Mesodermal cell (in vitro differentiated cells): ENCODE measurements at regions not wholly inside any gene's neighbourhood (a gene's known extent, or its start where the extent isn't known, plus 50 kb on each side); places are given as distances from the start of the nearest gene placed in this dataset.

ENCODE experiments used
- H3K27ac ChIP-seq: 2 replicates; pipeline ENCODE4 v1.7.0; 2013; ENCODE audit warnings: mild to moderate bottlenecking, low read depth, low read length, moderate library complexity; ENCODE audit not compliant: severe bottlenecking
- H3K36me3 ChIP-seq: 2 replicates; pipeline ENCODE4 v1.7.1; 2013; ENCODE audit warnings: mild to moderate bottlenecking, low read length, moderate library complexity; ENCODE audit not compliant: control insufficient read depth, insufficient read depth
- H3K4me1 ChIP-seq: one replicate; pipeline ENCODE4 v1.7.1; 2013; ENCODE audit warnings: mild to moderate bottlenecking, low read length; ENCODE audit not compliant: insufficient read depth, control insufficient read depth, poor library complexity, severe bottlenecking
- H3K4me3 ChIP-seq: 2 replicates; pipeline ENCODE4 v1.7.0; 2013; ENCODE audit warnings: low read length, control low read depth, mild to moderate bottlenecking; ENCODE audit not compliant: insufficient read depth, poor library complexity, severe bottlenecking; ENCODE audit errors: extremely low read depth
- H3K9me3 ChIP-seq: 2 replicates; pipeline ENCODE4 v1.7.1; 2013; ENCODE audit warnings: mild to moderate bottlenecking, low read length, moderate library complexity; ENCODE audit not compliant: control insufficient read depth
- WGBS, 2 experiments: methylation state at CpG; one replicate each; pipeline ENCODE4 v1.1.5; 2013; ENCODE audit warnings: missing lambda C conversion rate in 2 of 2; ENCODE audit not compliant: insufficient coverage in 2 of 2; 5-methylcytosine and 5-hydroxymethylcytosine counted together

- Histone ChIP-seq H3K4me3 (no peak overlapping the region), H3K4me1 (no peaks in the 10 kb centered on the region), H3K9me3 (peaks cover 4% of the 10 kb centered on the region), H3K27ac (no peak overlapping the region), H3K36me3 (no peaks in the 10 kb centered on the region)
- 70% methylated on average over 2 of the region's 2 CpGs; no CpG with 5 or more reads in 1 of the 2 experiments for WGBS, 2 experiments
These were observed 537.3 kb upstream of the TGFBR2 start for GRCh38 chr3:30069056-30069455.

- Histone ChIP-seq H3K36me3 (no peaks in the 10 kb centered on the region), H3K9me3 (peaks cover 6% of the 10 kb centered on the region), H3K27ac (no peak overlapping the region), H3K4me3 (no peak overlapping the region), H3K4me1 (no peaks in the 10 kb centered on the region)
These were observed 533.4 kb upstream of the TGFBR2 start for GRCh38 chr3:30073040-30073439.

- Histone ChIP-seq H3K36me3 (no peaks in the 10 kb centered on the region), H3K27ac (no peak overlapping the region), H3K9me3 (peaks cover 6% of the 10 kb centered on the region), H3K4me3 (no peak overlapping the region), H3K4me1 (no peaks in the 10 kb centered on the region)
- WGBS, 2 experiments, result no CpG with 5 or more reads among the region's 1 CpG
These were observed 532.8 kb upstream of the TGFBR2 start for GRCh38 chr3:30073622-30074021.

GRCh38 chr3:30075514-30075913 lies 530.9 kb upstream of the TGFBR2 start:
- H3K36me3 ChIP-seq, result no peaks in the 10 kb centered on the region

GRCh38 chr3:30076899-30077298 lies 529.5 kb upstream of the TGFBR2 start:
- Histone ChIP-seq H3K4me3 (no peak overlapping the region), H3K27ac (no peak overlapping the region), H3K36me3 (no peaks in the 10 kb centered on the region), H3K4me1 (no peaks in the 10 kb centered on the region), H3K9me3 (peaks cover 6% of the 10 kb centered on the region)

More at GRCh38 chr3:30075514-30075913, 530.9 kb upstream of the TGFBR2 start:
- no peaks in the 10 kb centered on the region for H3K4me1 ChIP-seq
- no peak overlapping the region for H3K4me3 ChIP-seq
- H3K27ac ChIP-seq, result no peak overlapping the region
- WGBS, 2 experiments, result no CpG with 5 or more reads among the region's 2 CpGs
- peaks cover 6% of the 10 kb centered on the region for H3K9me3 ChIP-seq

GRCh38 chr3:30077746-30078145 lies 528.7 kb upstream of the TGFBR2 start:
- Histone ChIP-seq H3K27ac (no peak overlapping the region), H3K9me3 (peaks cover 6% of the 10 kb centered on the region), H3K4me1 (no peaks in the 10 kb centered on the region), H3K36me3 (no peaks in the 10 kb centered on the region), H3K4me3 (no peak overlapping the region)
- no CpG with 5 or more reads among the region's 2 CpGs for WGBS, 2 experiments

- H3K4me3 ChIP-seq, result no peak overlapping the region
- 88 to 92% methylated on average over 1 to 2 of the region's 2 CpGs for whole genome bisulfite sequencing, 2 experiments
- H3K36me3 ChIP-seq, result no peaks in the 10 kb centered on the region
- H3K4me1 ChIP-seq, result peaks cover 4% of the 10 kb centered on the region
- no peak overlapping the region for H3K27ac ChIP-seq
- H3K9me3 ChIP-seq, result peaks cover 6% of the 10 kb centered on the region
These were observed 527.7 kb upstream of the TGFBR2 start for GRCh38 chr3:30078736-30079135.

GRCh38 chr3:30081904-30082303 lies 524.5 kb upstream of the TGFBR2 start:
- 89 to 94% methylated on average over 3 of the region's 3 CpGs for WGBS, 2 experiments
- Histone ChIP-seq H3K4me3 (no peak overlapping the region), H3K27ac (no peak overlapping the region)

GRCh38 chr3:30082652-30083051 lies 523.7 kb upstream of the TGFBR2 start:
- H3K4me1 ChIP-seq, result peaks cover 10% of the 10 kb centered on the region
- no peaks in the 10 kb centered on the region for H3K9me3 ChIP-seq
- WGBS, 2 experiments, result 29 to 44% methylated on average over 3 to 6 of the region's 7 CpGs
- H3K4me3 ChIP-seq, result no peak overlapping the region
- no peaks in the 10 kb centered on the region for H3K36me3 ChIP-seq
- no peak overlapping the region for H3K27ac ChIP-seq

More at GRCh38 chr3:30081904-30082303, 524.5 kb upstream of the TGFBR2 start:
- Histone ChIP-seq H3K4me1 (peaks cover 10% of the 10 kb centered on the region), H3K9me3 (no peaks in the 10 kb centered on the region), H3K36me3 (no peaks in the 10 kb centered on the region)

GRCh38 chr3:30083315-30083714 lies 523.1 kb upstream of the TGFBR2 start:
- peaks cover 10% of the 10 kb centered on the region for H3K4me1 ChIP-seq
- no peaks in the 10 kb centered on the region for H3K9me3 ChIP-seq
- no peaks in the 10 kb centered on the region for H3K36me3 ChIP-seq
- no peak overlapping the region for H3K27ac ChIP-seq
- WGBS, 2 experiments, result 84 to 92% methylated on average over 2 to 3 of the region's 4 CpGs
- no peak overlapping the region for H3K4me3 ChIP-seq

- Histone ChIP-seq H3K27ac (no peak overlapping the region), H3K9me3 (no peaks in the 10 kb centered on the region), H3K4me1 (peaks cover 10% of the 10 kb centered on the region), H3K4me3 (no peak overlapping the region), H3K36me3 (no peaks in the 10 kb centered on the region)
- 65% methylated on average over 3 of the region's 5 CpGs; no CpG with 5 or more reads in 1 of the 2 experiments for WGBS, 2 experiments
These were observed 522.1 kb upstream of the TGFBR2 start for GRCh38 chr3:30084316-30084715.
